Activated T-helper 2 cell treated with anti-CD3 and anti-CD28 coated beads, Interferon-gamma antibody, Interleukin-2, Interleukin-4, amounts not matched to agents 10 μg/mL and 5 μg/mL and 100 μg/mL, durations not matched to agents 14 hours and 24 hours and 36 hours (primary cell): ENCODE measurements at regions not wholly inside any gene's neighbourhood (a gene's known extent, or its start where the extent isn't known, plus 50 kb on each side); places are given as distances from the start of the nearest gene placed in this dataset.

ENCODE experiments used
- DNase-seq: peaks from one replicate; pipeline ENCODE4 v3.0.0; 2021; ENCODE audit warnings: low spot score
- H3K27ac Mint-ChIP-seq: one replicate; pipeline ENCODE4 v1.8.0; 2021; ENCODE audit warnings: mixed read lengths
- H3K27me3 Mint-ChIP-seq: one replicate; pipeline ENCODE4 v1.8.0; 2021; ENCODE audit warnings: low read depth, mixed read lengths
- H3K36me3 Mint-ChIP-seq: one replicate; pipeline ENCODE4 v1.8.0; 2021; ENCODE audit warnings: low read depth, mixed read lengths
- H3K4me1 Mint-ChIP-seq: one replicate; pipeline ENCODE4 v1.8.0; 2021; ENCODE audit warnings: low read depth, mixed read lengths
- H3K4me3 Mint-ChIP-seq: one replicate; pipeline ENCODE4 v1.8.0; 2021; ENCODE audit warnings: low read depth, mild to moderate bottlenecking, moderate library complexity, mixed read lengths
- H3K9me3 Mint-ChIP-seq: one replicate; pipeline ENCODE4 v1.8.0; 2021; ENCODE audit warnings: mixed read lengths
- intact Hi-C: fragments of 100-400 bp; cut with micrococcal nuclease; formaldehyde crosslinking; loops from one replicate; pipeline ENCODE4 v1.15.1; 2023

DNA sequence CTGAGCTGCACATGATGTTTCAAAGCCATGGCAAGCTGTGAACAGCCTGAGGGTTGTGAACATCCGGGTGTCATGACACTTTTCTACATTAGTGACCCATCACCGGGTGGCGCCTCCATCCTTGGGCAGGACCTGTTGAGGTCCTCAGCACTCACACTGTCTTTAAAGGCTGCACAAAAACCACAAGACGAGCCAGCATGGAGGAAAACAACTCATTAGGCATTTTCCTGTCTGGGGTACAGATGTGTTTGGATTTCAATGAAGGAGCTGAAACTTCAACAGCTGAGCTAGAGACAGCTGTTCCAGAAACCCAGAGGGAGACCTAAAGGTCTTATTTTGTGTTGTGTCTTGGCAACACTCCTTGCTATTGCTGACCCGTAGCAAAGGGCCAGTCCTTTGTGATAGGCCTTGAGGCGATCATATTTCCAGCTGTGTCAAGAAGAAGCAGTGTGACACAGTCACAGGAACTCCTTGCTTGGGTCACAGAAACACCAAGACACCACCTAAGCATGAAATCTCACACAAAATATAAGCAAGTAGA lies 151.8 kb upstream of the VLDLR start:
- H3K27me3 Mint-ChIP-seq: peaks cover 5% of the 10 kb centered on the region
- intact Hi-C loops: loop anchor here (5.0 to 10.0 kb wide), 2 partner anchors 188 to 255 kb away; no protein-coding TSS in a partner anchor

DNA sequence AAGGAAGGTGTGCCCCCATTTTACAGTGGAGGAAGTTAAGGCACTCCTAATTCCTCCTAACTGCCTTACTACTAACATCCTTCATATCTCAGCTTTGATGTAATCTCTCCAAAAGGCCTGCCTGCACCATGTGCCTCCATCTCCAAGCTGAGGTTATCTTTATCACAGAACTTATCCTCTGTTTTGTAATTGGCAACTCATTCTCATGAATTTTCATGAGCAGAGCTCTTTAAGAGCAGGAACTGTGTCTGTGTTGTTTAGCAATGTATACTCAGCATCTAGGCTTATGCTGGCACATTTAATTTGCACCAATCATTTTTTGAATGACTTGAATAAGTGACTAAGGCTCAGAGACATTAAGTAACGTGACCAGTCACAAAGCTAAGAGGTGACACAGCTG lies 147.9 kb upstream of the VLDLR start:
- no peaks in the 10 kb centered on the region for H3K4me1 Mint-ChIP-seq
- H3K4me3 Mint-ChIP-seq: no peak overlapping the region

More for the DNA sequence above, 151.8 kb upstream of the VLDLR start:
- Mint-ChIP-seq H3K36me3 (no peaks in the 10 kb centered on the region), H3K4me1 (peaks cover 2% of the 10 kb centered on the region), H3K4me3 (no peak overlapping the region), H3K9me3 (peaks cover under 1% of the 10 kb centered on the region), H3K27ac (no peak overlapping the region)
- DNase-seq: no peak

DNA sequence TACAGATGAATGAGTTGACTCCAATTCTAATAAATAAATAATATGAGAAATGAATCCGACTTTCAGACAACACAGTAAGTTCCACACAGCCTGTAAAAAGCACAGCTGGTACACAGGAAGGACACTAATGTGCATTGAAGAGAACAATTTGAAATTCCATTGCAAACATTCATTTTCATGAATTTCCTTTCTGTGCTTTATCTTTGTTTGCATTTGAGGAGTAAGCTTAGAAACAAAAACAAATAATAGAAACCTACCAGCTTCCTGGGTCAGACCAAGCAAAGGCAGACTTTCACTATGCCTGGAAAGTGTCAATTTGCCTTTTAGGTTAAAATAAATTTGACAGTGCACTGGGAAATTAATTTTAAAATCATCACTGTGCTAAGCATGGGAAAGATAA lies 143.8 kb upstream of the VLDLR start:
- Mint-ChIP-seq H3K4me3 (no peak overlapping the region), H3K27me3 (peaks cover 6% of the 10 kb centered on the region), H3K36me3 (no peaks in the 10 kb centered on the region), H3K27ac (no peak overlapping the region), H3K4me1 (no peaks in the 10 kb centered on the region), H3K9me3 (no peaks in the 10 kb centered on the region)
- no peak for DNase-seq
- intact Hi-C loops: no loop called here

More for the DNA sequence above, 147.9 kb upstream of the VLDLR start:
- no peak for DNase-seq
- Mint-ChIP-seq H3K36me3 (no peaks in the 10 kb centered on the region), H3K27me3 (peaks cover 7% of the 10 kb centered on the region), H3K27ac (no peak overlapping the region), H3K9me3 (no peaks in the 10 kb centered on the region)
- intact Hi-C loops: no loop called here

DNA sequence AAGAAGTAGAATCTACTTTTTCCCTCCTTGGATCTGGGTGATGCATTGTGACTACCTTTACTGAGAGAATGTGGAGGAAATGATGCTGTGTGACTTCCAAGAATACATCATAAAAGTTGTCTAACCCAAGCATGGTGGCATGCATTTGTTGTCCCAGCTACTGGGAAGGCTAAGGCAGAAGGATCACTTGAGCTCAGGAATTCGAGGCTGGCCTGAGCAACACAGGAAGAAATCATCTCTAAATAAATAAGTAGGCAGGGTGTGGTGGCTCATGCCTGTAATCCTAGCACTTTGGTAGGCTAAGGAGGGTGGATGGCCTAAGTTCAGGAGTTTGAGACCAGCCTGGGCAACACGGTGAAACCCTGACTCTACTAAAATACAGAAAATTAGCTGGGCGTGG lies 143.2 kb upstream of the VLDLR start:
- no peaks in the 10 kb centered on the region for H3K4me1 Mint-ChIP-seq
- intact Hi-C loops: no loop called here

DNA sequence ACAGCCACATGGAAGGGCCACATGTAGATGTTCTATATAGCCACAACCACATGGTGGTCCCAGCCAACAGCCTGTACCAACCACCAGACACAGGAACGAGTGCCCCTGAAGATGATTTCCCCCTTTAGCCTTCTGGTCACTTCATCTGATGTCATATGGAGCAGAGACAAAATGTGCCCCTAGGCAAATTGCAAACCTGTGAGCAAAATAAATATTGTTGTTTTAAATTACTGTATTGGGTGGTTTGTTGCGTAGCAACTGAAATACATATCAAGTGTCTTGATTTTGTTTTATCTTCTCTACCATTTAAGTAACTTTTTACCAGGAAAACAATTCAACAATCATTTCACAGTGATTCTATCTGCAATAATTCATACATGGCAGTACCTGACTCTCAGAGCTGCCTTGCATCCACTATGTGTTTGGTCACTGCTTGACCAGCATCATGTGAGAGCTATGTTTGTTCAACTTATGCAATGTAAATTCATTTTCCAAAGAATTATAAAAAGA lies 142.5 kb upstream of the VLDLR start:
- H3K9me3 Mint-ChIP-seq: no peaks in the 10 kb centered on the region
- peaks cover 6% of the 10 kb centered on the region for H3K27me3 Mint-ChIP-seq
- no peaks in the 10 kb centered on the region for H3K4me1 Mint-ChIP-seq
- DNase-seq: no peak
- H3K27ac Mint-ChIP-seq: no peak overlapping the region
- H3K4me3 Mint-ChIP-seq: no peak overlapping the region
- intact Hi-C loops: no loop called here
- H3K36me3 Mint-ChIP-seq: no peaks in the 10 kb centered on the region

More for the DNA sequence above, 143.2 kb upstream of the VLDLR start:
- peaks cover 6% of the 10 kb centered on the region for H3K27me3 Mint-ChIP-seq
- no peaks in the 10 kb centered on the region for H3K9me3 Mint-ChIP-seq
- no peak for DNase-seq
- H3K36me3 Mint-ChIP-seq: no peaks in the 10 kb centered on the region
- H3K4me3 Mint-ChIP-seq: no peak overlapping the region
- H3K27ac Mint-ChIP-seq: no peak overlapping the region

DNA sequence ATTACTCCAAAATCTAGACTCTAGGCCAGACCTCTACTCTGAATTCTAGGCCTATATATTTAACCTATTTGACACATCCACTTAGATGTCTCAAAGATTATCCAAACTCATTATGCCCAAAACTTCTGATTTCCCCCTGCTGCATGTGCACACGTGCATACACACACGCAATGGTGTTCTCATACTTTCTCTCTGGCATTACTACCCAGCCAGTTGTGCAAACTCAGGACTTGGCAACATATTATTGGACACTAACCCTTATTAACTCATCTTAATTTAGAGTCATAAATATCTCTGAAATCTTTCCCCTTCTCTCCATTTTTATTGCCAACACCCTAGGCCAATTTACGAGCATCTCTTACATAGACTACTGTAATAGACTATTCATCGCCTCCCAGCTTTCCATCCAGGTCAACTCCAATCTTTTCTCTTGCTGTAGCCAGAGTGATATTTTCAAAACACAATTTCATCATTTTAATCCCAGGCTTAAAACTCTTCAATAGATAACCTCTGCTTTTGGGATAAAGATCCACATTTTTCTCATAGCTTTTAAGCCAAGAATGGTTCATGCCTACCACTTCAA lies 141.2 kb upstream of the VLDLR start:
- Mint-ChIP-seq H3K4me1 (no peaks in the 10 kb centered on the region), H3K4me3 (no peak overlapping the region), H3K9me3 (no peaks in the 10 kb centered on the region), H3K27me3 (peaks cover 3% of the 10 kb centered on the region), H3K27ac (no peak overlapping the region), H3K36me3 (no peaks in the 10 kb centered on the region)
- intact Hi-C loops: no loop called here
- DNase-seq: no peak

DNA sequence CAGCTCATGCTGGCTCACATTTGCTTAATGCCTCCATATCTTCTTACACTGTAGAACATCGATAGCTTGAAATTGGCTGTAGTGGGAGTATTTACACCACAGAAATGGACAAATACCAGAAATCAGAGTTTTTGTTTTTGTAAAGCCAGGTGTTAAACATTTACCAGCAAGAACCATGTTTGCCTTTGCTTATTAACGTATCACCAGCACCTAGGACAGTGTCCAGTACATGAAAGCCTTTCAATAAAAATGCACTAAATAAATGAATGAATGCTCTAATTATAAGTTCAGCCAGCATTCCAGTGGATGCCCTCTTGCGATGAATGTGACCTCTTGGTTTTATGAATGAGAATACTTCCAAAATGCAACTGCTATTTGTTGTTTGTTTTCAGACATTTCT lies 140.4 kb upstream of the VLDLR start:
- H3K27ac Mint-ChIP-seq: no peak overlapping the region
- H3K27me3 Mint-ChIP-seq: peaks cover 1% of the 10 kb centered on the region
- no peak for DNase-seq
- H3K9me3 Mint-ChIP-seq: no peaks in the 10 kb centered on the region
- no peaks in the 10 kb centered on the region for H3K36me3 Mint-ChIP-seq
- intact Hi-C loops: no loop called here
- no peak overlapping the region for H3K4me3 Mint-ChIP-seq
- no peaks in the 10 kb centered on the region for H3K4me1 Mint-ChIP-seq

DNA sequence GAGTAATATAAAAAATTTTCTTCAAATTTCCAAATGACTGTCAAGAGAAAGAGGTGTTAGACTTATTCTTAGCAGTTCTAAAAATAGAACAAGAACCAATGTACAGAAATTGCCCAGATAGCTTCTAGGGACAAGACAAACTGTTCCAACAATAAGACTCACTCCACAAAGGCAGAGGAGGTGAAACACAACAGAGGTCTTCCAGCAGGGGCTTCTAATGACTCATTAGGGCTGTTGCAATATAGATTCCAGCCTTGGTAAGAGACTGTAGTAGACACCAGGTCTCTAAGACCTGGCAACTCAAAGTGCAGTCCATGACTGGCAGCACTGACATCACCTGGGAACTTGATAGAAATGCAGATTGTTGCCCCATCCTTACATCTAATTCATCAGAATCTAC lies 134.6 kb upstream of the VLDLR start:
- no peak for DNase-seq
- H3K36me3 Mint-ChIP-seq: no peaks in the 10 kb centered on the region
- intact Hi-C loops: no loop called here
- H3K4me3 Mint-ChIP-seq: no peak overlapping the region
- H3K4me1 Mint-ChIP-seq: no peaks in the 10 kb centered on the region
- no peak overlapping the region for H3K27ac Mint-ChIP-seq
- no peaks in the 10 kb centered on the region for H3K9me3 Mint-ChIP-seq
- H3K27me3 Mint-ChIP-seq: no peaks in the 10 kb centered on the region

DNA sequence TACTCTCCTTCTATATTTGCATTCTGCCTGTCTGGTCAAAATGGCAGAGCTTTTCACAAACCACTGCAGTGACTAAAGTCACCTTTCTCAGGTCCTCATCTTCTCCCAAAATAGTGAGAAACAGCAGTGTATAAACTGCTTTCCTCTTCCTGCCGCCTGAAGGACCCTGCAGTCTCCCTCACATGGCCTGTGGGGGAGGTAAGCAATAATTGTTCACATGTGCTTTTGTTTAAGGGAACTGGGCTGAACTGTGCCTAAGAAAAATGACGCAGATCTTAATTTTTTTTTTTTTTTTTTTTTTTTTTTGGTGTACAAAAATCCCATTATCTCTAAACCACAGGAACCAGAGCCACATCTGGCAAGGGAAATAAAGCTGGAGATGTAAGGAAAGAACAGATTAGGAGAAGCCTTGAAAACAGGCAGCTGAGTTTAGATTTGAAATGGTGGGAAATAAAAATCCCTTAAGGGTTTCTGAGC lies 131.7 kb upstream of the VLDLR start:
- H3K4me3 Mint-ChIP-seq: no peak overlapping the region
- H3K4me1 Mint-ChIP-seq: no peaks in the 10 kb centered on the region
- no peak overlapping the region for H3K27ac Mint-ChIP-seq
- H3K27me3 Mint-ChIP-seq: no peaks in the 10 kb centered on the region
- DNase-seq: no peak
- H3K9me3 Mint-ChIP-seq: no peaks in the 10 kb centered on the region
- H3K36me3 Mint-ChIP-seq: no peaks in the 10 kb centered on the region
- intact Hi-C loops: no loop called here

DNA sequence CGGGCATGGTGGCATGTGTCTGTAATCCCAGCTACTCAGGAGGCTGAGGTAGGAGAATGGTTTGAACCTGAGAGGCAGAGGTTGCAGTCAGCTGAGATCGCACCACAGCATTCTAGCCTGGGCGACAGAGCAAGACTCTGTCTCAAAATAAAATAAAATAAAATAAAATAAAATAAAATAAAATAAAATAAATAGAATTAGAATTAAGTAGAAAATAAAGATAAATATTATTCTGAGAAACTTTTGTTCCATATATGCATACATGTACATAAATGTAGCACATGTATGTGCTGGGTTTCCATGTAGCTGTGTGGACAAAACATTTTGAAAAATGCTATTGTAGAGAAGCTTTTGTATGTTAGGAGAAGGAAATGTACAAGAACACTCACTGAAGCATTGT lies 129.4 kb upstream of the VLDLR start:
- DNase-seq: no peak
- intact Hi-C loops: no loop called here
- Mint-ChIP-seq H3K27ac (no peak overlapping the region), H3K4me1 (no peaks in the 10 kb centered on the region), H3K9me3 (no peaks in the 10 kb centered on the region), H3K36me3 (no peaks in the 10 kb centered on the region), H3K4me3 (no peak overlapping the region), H3K27me3 (no peaks in the 10 kb centered on the region)

DNA sequence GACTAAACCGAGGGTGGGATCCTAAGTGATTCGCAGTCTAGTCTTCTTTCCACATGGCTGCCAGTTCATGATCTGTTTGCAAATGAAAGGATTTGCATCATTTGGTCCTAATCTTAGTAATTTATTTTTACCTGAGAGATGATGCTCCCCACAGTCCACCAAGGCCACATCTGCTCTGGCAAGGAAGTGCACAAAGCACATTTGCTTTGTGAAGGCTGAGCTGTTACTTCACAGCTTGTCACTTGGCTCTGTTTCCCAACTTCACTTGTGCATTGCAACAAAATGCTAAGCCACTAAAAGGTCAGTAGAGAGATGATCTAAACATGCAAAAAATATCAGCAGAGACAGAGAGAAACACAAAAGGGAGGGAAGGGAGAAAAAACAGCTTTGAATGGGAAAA lies 128.5 kb upstream of the VLDLR start:
- Mint-ChIP-seq H3K4me1 (no peaks in the 10 kb centered on the region), H3K27ac (no peak overlapping the region), H3K9me3 (no peaks in the 10 kb centered on the region), H3K4me3 (no peak overlapping the region), H3K27me3 (no peaks in the 10 kb centered on the region), H3K36me3 (no peaks in the 10 kb centered on the region)
- DNase-seq: no peak
- intact Hi-C loops: no loop called here

DNA sequence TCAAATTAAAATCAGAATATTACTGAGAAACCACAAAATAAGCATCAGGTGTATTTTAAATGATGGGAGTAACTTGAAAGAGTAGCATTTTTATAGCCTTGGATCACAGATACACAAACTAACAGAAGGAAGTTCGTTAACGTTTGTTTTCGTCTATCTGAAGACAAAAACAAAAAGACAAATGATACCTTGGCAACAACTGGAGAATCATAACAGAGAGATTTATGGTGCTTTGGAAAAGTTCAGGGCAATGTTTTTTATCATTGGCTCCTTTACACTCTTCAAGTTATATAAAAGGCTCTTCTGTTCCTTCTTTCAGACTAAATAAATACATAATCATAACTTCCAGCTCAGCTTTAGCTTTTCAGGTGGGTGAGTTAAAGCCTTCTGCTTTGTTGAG lies 128.1 kb upstream of the VLDLR start:
- H3K27ac Mint-ChIP-seq: no peak overlapping the region
- no peak overlapping the region for H3K4me3 Mint-ChIP-seq
- H3K36me3 Mint-ChIP-seq: no peaks in the 10 kb centered on the region
- no peak for DNase-seq
- H3K4me1 Mint-ChIP-seq: no peaks in the 10 kb centered on the region
- intact Hi-C loops: no loop called here
- no peaks in the 10 kb centered on the region for H3K27me3 Mint-ChIP-seq
- no peaks in the 10 kb centered on the region for H3K9me3 Mint-ChIP-seq

DNA sequence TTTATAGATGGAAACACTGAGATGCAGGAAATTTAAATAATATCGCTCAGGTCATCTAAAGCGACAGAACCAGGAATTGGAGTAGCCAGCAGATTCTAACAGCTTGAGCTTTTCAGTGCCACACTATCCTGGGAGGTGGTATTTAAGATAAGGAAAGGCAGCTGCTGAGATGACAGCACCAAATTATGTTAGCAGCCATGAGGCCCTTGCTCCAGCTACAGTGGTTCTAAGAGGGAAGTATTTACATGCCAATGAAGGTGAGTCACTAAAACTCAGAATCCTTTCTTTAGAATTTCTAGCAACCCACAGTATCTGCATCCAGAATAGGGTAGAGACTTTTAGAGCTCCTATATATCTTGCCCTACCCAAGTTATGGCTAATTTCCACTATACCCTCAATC lies 127.0 kb upstream of the VLDLR start:
- H3K27ac Mint-ChIP-seq: no peak overlapping the region
- H3K27me3 Mint-ChIP-seq: no peaks in the 10 kb centered on the region
- H3K4me1 Mint-ChIP-seq: no peaks in the 10 kb centered on the region
- no peak overlapping the region for H3K4me3 Mint-ChIP-seq
- no peaks in the 10 kb centered on the region for H3K36me3 Mint-ChIP-seq
- no peak for DNase-seq
- no peaks in the 10 kb centered on the region for H3K9me3 Mint-ChIP-seq
- intact Hi-C loops: no loop called here
